H9 (cell line): ENCODE measurements at regions not wholly inside any gene's neighbourhood (a gene's known extent, or its start where the extent isn't known, plus 50 kb on each side); places are given as distances from the start of the nearest gene placed in this dataset.

Experiments
- DNase-seq: peaks from one replicate; pipeline ENCODE4 v3.0.0-alpha.2; 2017
- H2AFZ ChIP-seq: one replicate; pipeline ENCODE4 v1.6.1; 2013; ENCODE audit warnings: mild to moderate bottlenecking, low read length, control low read depth, moderate library complexity
- H2AK5ac ChIP-seq: 2 replicates; pipeline ENCODE4 v1.6.1; 2013; ENCODE audit warnings: low read length, control low read depth, mixed read lengths; ENCODE audit not compliant: insufficient read length
- H2BK120ac ChIP-seq: one replicate; pipeline ENCODE4 v1.6.1; 2013; ENCODE audit warnings: low read depth, mild to moderate bottlenecking, low read length, control low read depth, inconsistent platforms; ENCODE audit not compliant: poor library complexity, severe bottlenecking
- H2BK12ac ChIP-seq: 2 replicates; pipeline ENCODE4 v1.6.1; 2013; ENCODE audit warnings: low read length, control low read depth, mixed read lengths, low read depth; ENCODE audit not compliant: insufficient read length
- H2BK15ac ChIP-seq: 2 replicates; pipeline ENCODE4 v1.6.1; 2013; ENCODE audit warnings: low read depth, low read length, control low read depth
- H2BK20ac ChIP-seq: one replicate; pipeline ENCODE4 v1.6.1; 2013; ENCODE audit warnings: low read depth, mild to moderate bottlenecking, low read length, control low read depth, inconsistent platforms; ENCODE audit not compliant: poor library complexity, severe bottlenecking
- H2BK5ac ChIP-seq: 2 replicates; pipeline ENCODE4 v1.6.1; 2013; ENCODE audit warnings: low read length, control low read depth, mixed read lengths; ENCODE audit not compliant: insufficient read length
- H3K14ac ChIP-seq: 2 replicates; pipeline ENCODE4 v1.6.1; 2013; ENCODE audit warnings: low read length, control low read depth; ENCODE audit not compliant: insufficient read depth
- H3K18ac ChIP-seq: 2 replicates; pipeline ENCODE4 v1.6.1; 2013; ENCODE audit warnings: low read depth, mild to moderate bottlenecking, mixed read lengths, low read length, control low read depth; ENCODE audit not compliant: insufficient read length
- H3K23ac ChIP-seq: 2 replicates; pipeline ENCODE4 v1.6.1; 2013; ENCODE audit warnings: low read length, control low read depth, mixed read lengths, low read depth; ENCODE audit not compliant: insufficient read length
- H3K23me2 ChIP-seq: 2 replicates; pipeline ENCODE4 v1.6.1; 2013; ENCODE audit warnings: low read depth, mild to moderate bottlenecking, mixed read lengths, low read length, control low read depth; ENCODE audit not compliant: insufficient read length, poor library complexity, severe bottlenecking
- H3K27ac ChIP-seq: 2 replicates; pipeline ENCODE4 v1.5.1; 2013; ENCODE audit warnings: low read length, control low read depth, mixed read lengths, low read depth; ENCODE audit not compliant: insufficient read length
- H3K27me3 ChIP-seq: 2 replicates; pipeline ENCODE4 v1.6.1; 2013; ENCODE audit warnings: low read length, control low read depth, inconsistent platforms; ENCODE audit not compliant: insufficient read depth
- H3K4ac ChIP-seq: 2 replicates; pipeline ENCODE4 v1.6.1; 2013; ENCODE audit warnings: low read depth, mild to moderate bottlenecking, control low read depth, inconsistent platforms, low read length, moderate library complexity
- H3K4me1 ChIP-seq: 2 replicates; pipeline ENCODE4 v1.6.1; 2013; ENCODE audit warnings: low read length, control low read depth, inconsistent platforms; ENCODE audit not compliant: insufficient read depth
- H3K4me2 ChIP-seq: 2 replicates; pipeline ENCODE4 v1.6.1; 2013; ENCODE audit warnings: low read length, control low read depth, mixed read lengths; ENCODE audit not compliant: insufficient read length, insufficient read depth
- H3K56ac ChIP-seq: 2 replicates; pipeline ENCODE4 v1.6.1; 2013; ENCODE audit warnings: low read depth, mild to moderate bottlenecking, mixed read lengths, low read length, control low read depth; ENCODE audit not compliant: insufficient read length
- H3K79me1 ChIP-seq: 2 replicates; pipeline ENCODE4 v1.6.1; 2013; ENCODE audit warnings: low read depth, mild to moderate bottlenecking, moderate library complexity, low read length, control low read depth, inconsistent platforms; ENCODE audit not compliant: insufficient read depth, poor library complexity, severe bottlenecking
- H3K79me2 ChIP-seq: 2 replicates; pipeline ENCODE4 v1.6.1; 2013; ENCODE audit warnings: low read length, control low read depth, inconsistent platforms; ENCODE audit not compliant: insufficient read depth
- H3K9ac ChIP-seq: 2 replicates; pipeline ENCODE4 v1.6.1; 2013; ENCODE audit warnings: low read length, control low read depth, mixed read lengths; ENCODE audit not compliant: insufficient read length; ENCODE audit errors: extremely low read depth
- H3K9me3 ChIP-seq: one replicate; pipeline ENCODE4 v1.6.1; 2013; ENCODE audit warnings: low read depth, low read length, inconsistent platforms; ENCODE audit not compliant: control insufficient read depth
- H3T11ph ChIP-seq: one replicate; pipeline ENCODE4 v1.6.1; 2013; ENCODE audit warnings: mild to moderate bottlenecking, low read length, control low read depth, inconsistent platforms
- H4K20me1 ChIP-seq: one replicate; pipeline ENCODE4 v1.6.1; 2013; ENCODE audit not compliant: control insufficient read depth, insufficient read length, insufficient read depth
- H4K5ac ChIP-seq: 2 replicates; pipeline ENCODE4 v1.6.1; 2013; ENCODE audit warnings: low read depth, mild to moderate bottlenecking, mixed read lengths, low read length, control low read depth; ENCODE audit not compliant: insufficient read length
- H4K8ac ChIP-seq: replicated peaks from 2 replicates; pipeline ENCODE4 v1.6.1; 2013; ENCODE audit warnings: low read length, control low read depth, mixed read lengths, low read depth; ENCODE audit not compliant: insufficient read length
- H4K91ac ChIP-seq: 2 replicates; pipeline ENCODE4 v1.6.1; 2013; ENCODE audit warnings: low read depth, mild to moderate bottlenecking, moderate library complexity, mixed read lengths, low read length, control low read depth; ENCODE audit not compliant: insufficient read length
- H3K27ac Mint-ChIP-seq, 3 experiments: 2 replicates in 2 of 3; 3 replicates in 1 of 3; pipeline ENCODE4 v1.8.0; 2020 to 2021; ENCODE audit warnings: mixed read lengths in 3 of 3, mild to moderate bottlenecking in 1 of 3, moderate library complexity in 1 of 3
- H3K27me3 Mint-ChIP-seq: 2 replicates; pipeline ENCODE4 v1.8.0; 2021; ENCODE audit warnings: low read depth, mild to moderate bottlenecking, moderate library complexity, mixed read lengths
- H3K36me3 Mint-ChIP-seq, 3 experiments: 2 replicates in 2 of 3; 3 replicates in 1 of 3; pipeline ENCODE4 v1.8.0; 2020 to 2021; ENCODE audit warnings: low read depth in 3 of 3, mixed read lengths in 3 of 3; ENCODE audit not compliant: insufficient read depth in 1 of 3
- H3K4me1 Mint-ChIP-seq, 2 experiments: 2 replicates each; pipeline ENCODE4 v1.8.0; 2020; ENCODE audit warnings: mixed read lengths in 2 of 2
- H3K4me3 Mint-ChIP-seq, 2 experiments: 2 replicates in 1 of 2; 3 replicates in 1 of 2; pipeline ENCODE4 v1.8.0; 2020 to 2021; ENCODE audit warnings: mild to moderate bottlenecking in 2 of 2, mixed read lengths in 2 of 2, moderate library complexity in 1 of 2
- H3K9me3 Mint-ChIP-seq, 2 experiments: 2 replicates in 1 of 2; 3 replicates in 1 of 2; pipeline ENCODE4 v1.8.0; 2020; ENCODE audit warnings: mild to moderate bottlenecking in 2 of 2, mixed read lengths in 2 of 2, moderate library complexity in 1 of 2
- WGBS: extraction: QIAGEN DNeasy Blood & Tissue Kit; methylation state at CpG from one replicate; pipeline ENCODE4 v1.1.7; 2013; ENCODE audit warnings: missing lambda C conversion rate, low lambda C conversion rate, mixed read lengths; ENCODE audit not compliant: insufficient read length; ENCODE audit errors: extremely low coverage; 5-methylcytosine and 5-hydroxymethylcytosine counted together
- TF ChIP-seq, protein P1 (sequence below): fragments of 200-600 bp; sonication (generic); conservative IDR thresholded peaks from 3 replicates; pipeline ENCODE4 v1.8.0; 2021; ENCODE audit warnings: antibody characterized with exemption, mild to moderate bottlenecking

GRCh38 chr4:12116009-12116552 lies 687.4 kb upstream of the HS3ST1 start:
- Histone ChIP-seq H3K4me2 (no peak overlapping the region), H2AK5ac (no peak overlapping the region), H4K8ac (no peak overlapping the region), H2AFZ (no peak overlapping the region), H3K23ac (no peak overlapping the region), H3K9me3 (no peaks in the 10 kb centered on the region), H3K27me3 (no peaks in the 10 kb centered on the region), H3K79me1 (no peaks in the 10 kb centered on the region), H2BK20ac (no peak overlapping the region), H2BK120ac (no peak overlapping the region), H3K14ac (no peak overlapping the region), H3K56ac (no peak overlapping the region), H3K4ac (no peak overlapping the region), H4K91ac (no peak overlapping the region), H3T11ph (no peak overlapping the region), H3K9ac (no peak overlapping the region), H3K27ac (no peak overlapping the region), H3K18ac (no peak overlapping the region), H3K4me1 (no peaks in the 10 kb centered on the region), H3K79me2 (no peaks in the 10 kb centered on the region), H2BK12ac (no peak overlapping the region), H2BK5ac (no peak overlapping the region), H2BK15ac (no peak overlapping the region), H4K20me1 (no peaks in the 10 kb centered on the region), H3K23me2 (no peaks in the 10 kb centered on the region), H4K5ac (no peak overlapping the region)
- H3K9me3 Mint-ChIP-seq, result peaks cover 47 to 49% of the 10 kb centered on the region in 2 experiments
- no peaks in the 10 kb centered on the region for H3K27me3 Mint-ChIP-seq
- TF ChIP-seq, protein P1, sequence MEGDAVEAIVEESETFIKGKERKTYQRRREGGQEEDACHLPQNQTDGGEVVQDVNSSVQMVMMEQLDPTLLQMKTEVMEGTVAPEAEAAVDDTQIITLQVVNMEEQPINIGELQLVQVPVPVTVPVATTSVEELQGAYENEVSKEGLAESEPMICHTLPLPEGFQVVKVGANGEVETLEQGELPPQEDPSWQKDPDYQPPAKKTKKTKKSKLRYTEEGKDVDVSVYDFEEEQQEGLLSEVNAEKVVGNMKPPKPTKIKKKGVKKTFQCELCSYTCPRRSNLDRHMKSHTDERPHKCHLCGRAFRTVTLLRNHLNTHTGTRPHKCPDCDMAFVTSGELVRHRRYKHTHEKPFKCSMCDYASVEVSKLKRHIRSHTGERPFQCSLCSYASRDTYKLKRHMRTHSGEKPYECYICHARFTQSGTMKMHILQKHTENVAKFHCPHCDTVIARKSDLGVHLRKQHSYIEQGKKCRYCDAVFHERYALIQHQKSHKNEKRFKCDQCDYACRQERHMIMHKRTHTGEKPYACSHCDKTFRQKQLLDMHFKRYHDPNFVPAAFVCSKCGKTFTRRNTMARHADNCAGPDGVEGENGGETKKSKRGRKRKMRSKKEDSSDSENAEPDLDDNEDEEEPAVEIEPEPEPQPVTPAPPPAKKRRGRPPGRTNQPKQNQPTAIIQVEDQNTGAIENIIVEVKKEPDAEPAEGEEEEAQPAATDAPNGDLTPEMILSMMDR, result no peak
- no peak for DNase-seq
- no peak overlapping the region for H3K27ac Mint-ChIP-seq
- peaks cover 0 to 6% of the 10 kb centered on the region in 2 experiments; a peak in 1 of 4 replicates for H3K4me1 Mint-ChIP-seq
- no peak overlapping the region for H3K4me3 Mint-ChIP-seq
- peaks cover 9 to 54% (median 14%) of the 10 kb centered on the region in 3 experiments for H3K36me3 Mint-ChIP-seq
- no CpG with 5 or more reads among the region's 3 CpGs for WGBS
